HG02981 (cell line): ENCODE measurements at regions not wholly inside any gene's neighbourhood (a gene's known extent, or its start where the extent isn't known, plus 50 kb on each side); places are given as distances from the start of the nearest gene placed in this dataset.
"Not testable (repeated sequence)": the region's sequence is repeated elsewhere in the genome, so short reads cannot be mapped to it uniquely, and the experiment has no call there.

Experiments used
- ATAC-seq: cut with Tn5 transposase; IDR thresholded peaks from one replicate; pipeline ENCODE4 v1.9.1; 2021; ENCODE audit warnings: mild to moderate bottlenecking, moderate library complexity; ENCODE audit not compliant: unreplicated experiment

DNA sequence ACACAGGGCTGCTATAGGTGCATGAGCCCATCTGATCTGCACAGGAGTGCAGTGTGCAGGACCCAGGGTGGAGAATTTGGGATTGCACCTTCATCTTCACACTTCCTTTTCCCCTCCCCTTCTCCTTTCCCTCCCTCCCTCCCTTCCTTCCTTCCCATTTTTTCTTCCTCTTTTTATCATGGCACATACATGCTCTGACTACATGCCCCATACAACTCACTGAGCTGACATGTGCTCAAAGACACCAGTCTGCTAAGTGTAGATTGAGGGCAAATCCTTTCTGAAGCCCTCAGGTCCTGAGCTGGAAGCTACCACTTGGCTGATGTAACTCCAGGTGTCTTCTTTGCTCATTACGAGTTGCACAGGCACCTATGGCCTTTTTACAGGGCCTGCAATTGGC, 365.3 kb upstream of the ZNF32 start:
- ATAC-seq: no peak

GRCh38 chr10:44012921-44013320, 364.2 kb upstream of the ZNF32 start:
- ATAC-seq: no peak

DNA sequence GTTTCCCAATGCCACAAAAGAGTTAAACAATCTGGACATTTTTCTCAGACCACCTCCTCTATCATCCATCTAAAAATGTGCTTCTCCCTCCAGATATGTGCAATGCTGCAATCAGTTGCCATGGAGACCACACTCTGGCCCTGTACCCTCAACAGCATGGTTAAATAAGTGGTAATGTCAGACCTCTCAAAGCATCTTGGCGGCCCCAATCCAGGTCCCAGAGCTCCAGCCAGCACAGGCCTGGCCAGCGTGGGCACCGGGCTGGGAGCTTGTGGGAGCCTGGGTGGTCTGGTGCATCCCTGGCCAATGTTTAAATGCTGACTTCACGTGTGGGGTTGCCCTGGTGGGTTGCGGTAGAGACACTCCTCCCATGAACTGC, 362.9 kb upstream of the ZNF32 start:
- ATAC-seq: no peak

GRCh38 chr10:44010873-44011602, 362.4 kb upstream of the ZNF32 start:
- peak; percentile 95 for ATAC-seq

- no peak for ATAC-seq
These were observed 361.4 kb upstream of the ZNF32 start for GRCh38 chr10:44009891-44010632.

- no peak for ATAC-seq
These were observed 360.4 kb upstream of the ZNF32 start for GRCh38 chr10:44008917-44009709.

- ATAC-seq: peak; percentile 34
These were observed 359.7 kb upstream of the ZNF32 start for GRCh38 chr10:44008270-44008916.

DNA sequence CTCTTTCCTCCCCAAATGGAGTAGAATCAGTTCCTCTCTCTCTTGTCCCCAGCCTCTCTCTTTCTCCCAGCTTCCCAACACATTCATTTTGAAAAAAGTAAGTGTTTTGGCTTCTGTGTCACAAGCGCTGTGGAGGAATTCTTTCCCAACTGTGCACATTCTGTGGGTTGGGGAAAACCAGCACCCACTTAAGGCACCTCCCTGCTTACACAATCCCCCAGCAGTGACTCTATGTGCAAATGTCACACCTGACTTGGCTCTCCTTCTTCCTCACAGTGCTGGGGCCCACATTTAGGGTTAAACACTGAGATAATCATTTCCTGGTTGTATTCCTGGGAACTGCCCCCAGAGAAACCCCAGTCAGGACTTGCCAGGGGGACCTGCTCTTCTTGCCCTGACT, 358.1 kb upstream of the ZNF32 start:
- no peak for ATAC-seq

DNA sequence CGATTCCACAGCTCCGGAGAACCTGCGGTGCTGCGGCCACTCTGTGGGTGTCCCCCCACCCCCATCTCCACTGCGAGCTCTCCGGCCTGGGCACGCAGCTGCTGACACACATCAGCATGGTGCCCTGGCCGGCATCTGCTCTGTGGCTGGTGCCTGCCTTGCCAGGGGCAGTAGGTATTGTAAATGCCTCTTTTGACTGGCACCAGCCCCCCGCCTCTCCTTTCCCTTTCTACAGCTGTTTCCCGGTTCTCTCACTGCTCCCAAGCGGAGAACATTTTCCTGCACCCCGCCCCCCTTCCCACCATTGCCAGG, 357.1 kb upstream of the ZNF32 start:
- no peak for ATAC-seq

DNA sequence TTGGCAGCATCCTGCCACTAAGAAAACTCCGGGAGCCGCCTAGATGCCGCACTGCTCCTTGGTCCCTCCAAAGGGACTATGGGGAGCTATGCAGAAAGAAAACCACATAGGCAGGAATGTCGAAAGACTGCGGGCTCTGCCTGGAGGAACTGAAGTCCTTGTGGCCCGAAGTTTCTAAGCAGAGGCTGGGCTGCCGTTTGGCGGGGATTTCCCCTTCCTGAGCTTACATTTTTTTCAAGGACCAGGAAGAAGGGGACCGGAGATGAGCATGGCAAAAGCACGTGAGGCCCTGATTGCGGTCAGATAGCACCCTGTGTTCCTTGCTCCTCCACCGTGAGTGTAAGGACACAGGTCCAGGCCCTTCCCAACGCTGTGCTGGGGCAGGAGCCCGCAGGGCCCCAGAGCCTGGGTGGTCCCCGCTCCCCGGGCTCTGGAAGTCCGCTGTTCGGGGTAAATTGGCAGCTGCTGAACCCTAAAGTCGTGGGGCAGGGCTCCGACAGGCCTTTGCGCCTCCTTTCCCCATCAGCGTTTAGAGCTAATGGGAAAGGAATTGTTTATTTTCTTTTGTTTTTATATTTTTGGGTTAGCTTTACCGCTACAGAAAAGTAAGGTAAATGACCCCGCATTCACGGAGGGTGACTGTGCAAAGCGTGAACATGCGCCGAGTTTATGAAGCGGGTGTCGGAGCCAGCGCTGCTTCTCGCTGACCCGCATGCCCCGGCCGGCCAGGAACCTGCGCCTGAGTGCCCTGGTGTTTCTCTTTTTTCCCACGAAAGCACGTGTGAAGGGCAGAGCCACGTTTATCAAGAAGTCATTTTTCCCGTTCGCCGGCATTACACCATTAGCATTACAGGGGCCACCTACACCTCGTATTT, 356.5 kb upstream of the ZNF32 start:
- no peak for ATAC-seq

DNA sequence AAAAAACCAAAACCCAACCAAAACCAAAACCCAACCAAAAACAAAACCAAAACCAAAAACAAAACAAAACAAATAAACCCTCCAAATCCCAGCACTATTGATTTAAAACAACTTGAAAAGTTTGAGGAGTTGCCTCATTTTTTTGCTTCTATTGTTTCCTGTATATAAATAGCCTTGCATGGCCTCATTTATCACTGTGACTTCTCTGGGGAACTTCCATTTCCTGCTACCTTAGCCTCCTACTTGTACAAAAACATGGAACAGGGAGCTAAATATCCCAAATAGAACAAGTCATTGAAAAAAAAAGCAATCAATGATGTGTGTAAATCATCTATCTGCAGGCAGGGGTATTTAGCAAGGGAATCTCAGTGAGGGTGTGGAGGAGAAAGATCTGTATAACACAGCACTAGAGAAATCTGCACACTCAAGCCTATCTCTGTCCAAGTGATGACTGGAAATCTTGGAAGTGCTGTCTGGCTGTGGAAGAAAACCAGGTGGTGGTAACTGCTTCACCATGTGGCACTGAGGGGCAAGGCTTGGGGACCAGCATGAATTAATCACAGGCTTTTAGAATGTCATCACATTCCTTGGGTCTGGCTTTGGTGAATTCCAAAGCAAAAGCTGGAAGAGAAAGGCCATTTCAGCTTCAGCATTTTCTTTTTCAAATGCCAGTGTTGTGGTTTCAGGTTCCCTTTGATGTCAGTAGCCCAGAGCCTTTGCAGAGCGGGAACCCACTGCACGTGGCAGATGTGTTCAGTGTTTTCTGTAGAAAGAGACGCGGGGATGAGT, 349.5 kb upstream of the ZNF32 start:
- no peak for ATAC-seq

GRCh38 chr10:43997330-43997729, 348.6 kb upstream of the ZNF32 start:
- no peak for ATAC-seq

DNA sequence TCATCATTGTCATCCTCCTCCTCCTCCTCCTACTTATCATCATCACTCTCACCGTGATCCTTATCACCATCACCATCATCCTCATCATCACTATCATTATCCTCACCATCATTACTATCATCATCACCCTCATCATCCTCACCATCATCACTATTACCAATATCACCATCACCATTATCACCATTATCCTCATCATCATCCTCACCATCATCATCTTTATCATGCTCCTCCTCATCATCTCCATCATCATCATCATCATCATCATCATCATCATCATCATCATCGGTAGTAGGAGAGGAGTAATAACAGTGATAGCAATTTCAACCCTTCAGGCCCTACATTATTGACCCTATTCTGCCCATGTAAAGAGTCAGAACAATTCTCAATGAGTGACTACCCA, 345.9 kb upstream of the ZNF32 start:
- no peak for ATAC-seq

DNA sequence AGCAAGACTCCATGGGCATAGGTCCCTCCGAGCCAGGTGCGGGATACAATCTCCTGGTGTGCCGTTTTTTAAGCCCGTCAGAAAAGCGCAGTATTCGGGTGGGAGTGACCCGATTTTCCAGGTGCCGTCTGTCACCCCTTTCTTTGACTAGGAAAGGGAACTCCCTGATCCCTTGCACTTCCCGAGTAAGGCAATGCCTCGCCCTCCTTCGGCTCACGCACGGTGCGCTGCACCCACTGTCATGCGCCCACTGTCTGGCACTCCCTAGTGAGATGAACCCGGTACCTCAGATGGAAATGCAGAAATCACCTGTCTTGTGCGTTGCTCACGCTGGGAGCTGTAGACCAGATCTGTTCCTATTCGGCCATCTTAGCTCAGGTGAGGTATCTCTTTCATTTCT, 344.1 kb upstream of the ZNF32 start:
- not testable (repeated sequence) for ATAC-seq

DNA sequence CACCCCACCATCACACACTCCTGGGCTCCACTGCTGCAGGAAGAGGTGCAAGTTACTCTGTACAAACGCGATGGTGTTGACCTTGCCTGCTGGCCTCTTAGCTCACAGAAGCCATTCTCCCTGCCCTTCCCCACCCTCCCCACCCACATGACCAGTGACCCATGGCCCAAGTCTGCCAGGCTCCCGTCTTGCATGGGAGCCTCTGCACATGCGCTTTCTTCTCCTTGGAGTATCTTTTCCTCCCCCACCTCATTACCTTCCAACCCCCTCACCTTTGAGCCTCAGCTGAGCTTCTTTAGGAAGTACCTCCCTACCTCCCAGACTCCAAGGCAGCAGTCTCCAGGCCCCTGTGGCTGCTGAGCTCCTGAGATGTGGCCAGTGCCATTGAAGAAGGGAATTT, 337.7 kb upstream of the ZNF32 start:
- ATAC-seq: no peak

DNA sequence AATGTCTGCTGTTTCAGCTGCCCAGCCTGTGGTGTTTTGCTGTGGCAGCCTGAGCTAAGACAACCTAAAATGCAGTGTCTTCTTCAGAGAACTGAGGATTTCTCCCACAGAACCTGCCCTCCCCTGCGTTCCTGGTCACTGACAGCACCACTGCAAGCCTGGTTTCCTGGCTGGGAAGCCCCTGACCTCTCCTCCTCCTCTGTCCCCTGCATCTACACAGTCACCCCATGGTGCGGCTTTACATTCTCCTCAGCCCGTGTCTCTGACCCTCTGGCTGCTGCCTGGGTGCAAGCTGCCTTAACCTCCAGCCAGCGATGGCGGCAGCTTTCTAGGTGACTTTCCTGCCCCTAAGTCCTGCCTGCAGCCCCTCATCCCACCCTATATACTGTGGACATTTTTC, 337.3 kb upstream of the ZNF32 start:
- no peak for ATAC-seq

- no peak for ATAC-seq
These were observed 335.2 kb upstream of the ZNF32 start for GRCh38 chr10:43983856-43984271.

GRCh38 chr10:43983405-43983804, 334.7 kb upstream of the ZNF32 start:
- ATAC-seq: no peak

DNA sequence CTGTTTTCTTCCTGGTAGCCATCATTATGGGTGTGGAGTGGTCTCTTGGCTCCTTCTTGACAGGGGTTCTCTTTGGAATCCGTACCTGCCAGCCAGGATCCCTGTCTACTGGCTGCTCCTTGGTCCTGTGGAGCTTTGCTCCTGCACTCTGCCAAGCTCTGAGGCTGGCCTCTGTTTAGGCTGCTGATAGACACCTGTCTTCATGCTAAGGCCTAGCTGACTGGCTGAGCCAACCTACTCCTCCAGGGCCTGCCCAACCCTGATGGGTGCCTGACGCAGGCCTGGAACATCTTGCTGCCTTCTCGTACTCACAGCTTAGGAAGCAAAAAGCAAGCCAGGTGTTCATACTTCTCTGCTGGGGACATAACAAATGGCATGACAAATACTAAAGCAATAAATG, 333.6 kb upstream of the ZNF32 start:
- ATAC-seq: no peak

- no peak for ATAC-seq
These were observed 333.0 kb upstream of the ZNF32 start for GRCh38 chr10:43981696-43982095.
